Activated CD8-positive, alpha-beta memory T cell treated with anti-CD3 and anti-CD28 coated beads for 36 hours (primary cell): ENCODE measurements at regions not wholly inside any gene's neighbourhood (a gene's known extent, or its start where the extent isn't known, plus 50 kb on each side); places are given as distances from the start of the nearest gene placed in this dataset.

Experiments
- CTCF ChIA-PET: fragments of 350-600 bp; sonication (Branson Sonifier 250); formaldehyde crosslinking; loops from one replicate; lab custom pipeline; 2021; ENCODE audit warnings: antibody characterized with exemption; lab: Charles Lee
- POLR2A ChIA-PET: fragments of 350-600 bp; sonication (Branson Sonifier 250); formaldehyde crosslinking; loops from one replicate; lab custom pipeline; 2021; ENCODE audit warnings: antibody characterized with exemption; lab: Charles Lee

DNA sequence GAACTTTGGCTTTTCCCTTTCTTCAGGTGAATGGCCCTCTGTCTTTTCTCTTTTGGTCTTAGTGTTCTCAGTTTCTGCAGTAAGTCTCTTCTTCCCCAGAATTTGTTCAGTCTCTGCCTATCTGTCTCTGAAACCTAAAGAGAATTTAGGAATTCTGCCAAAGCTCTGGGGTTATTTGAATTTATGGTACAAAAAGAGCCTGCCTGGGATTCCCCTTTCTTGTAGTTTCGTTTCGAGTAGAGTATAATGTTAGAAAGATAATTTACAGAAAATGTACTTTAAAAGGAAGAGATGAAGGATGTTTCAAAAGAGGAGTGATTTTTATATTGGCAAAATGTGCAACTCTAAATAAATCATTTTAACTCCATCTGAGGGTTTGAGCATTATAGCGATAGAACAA, 247.4 kb upstream of the SATB1 start:
- CTCF ChIA-PET, result no interaction called here
- POLR2A ChIA-PET, result no interaction called here

DNA sequence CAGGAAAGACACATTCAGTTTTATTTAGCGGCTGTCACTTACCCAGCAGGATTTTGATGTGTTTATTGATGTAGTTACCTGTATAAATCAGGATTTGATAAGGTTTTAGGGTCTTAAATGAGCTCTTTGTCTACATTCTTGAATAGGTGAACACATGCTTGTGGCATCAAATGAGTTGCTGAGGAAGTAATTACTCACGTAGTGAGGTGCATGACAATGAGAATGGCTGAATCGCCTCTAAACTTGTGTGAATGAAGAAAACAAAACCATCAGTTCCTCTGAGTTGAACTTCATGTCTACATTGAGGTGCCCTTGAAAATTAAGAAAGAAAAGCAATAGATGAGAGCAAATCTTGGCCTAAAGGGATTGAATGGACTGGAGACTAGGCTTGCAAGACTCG, 245.6 kb upstream of the SATB1 start:
- POLR2A ChIA-PET, result no interaction called here

DNA sequence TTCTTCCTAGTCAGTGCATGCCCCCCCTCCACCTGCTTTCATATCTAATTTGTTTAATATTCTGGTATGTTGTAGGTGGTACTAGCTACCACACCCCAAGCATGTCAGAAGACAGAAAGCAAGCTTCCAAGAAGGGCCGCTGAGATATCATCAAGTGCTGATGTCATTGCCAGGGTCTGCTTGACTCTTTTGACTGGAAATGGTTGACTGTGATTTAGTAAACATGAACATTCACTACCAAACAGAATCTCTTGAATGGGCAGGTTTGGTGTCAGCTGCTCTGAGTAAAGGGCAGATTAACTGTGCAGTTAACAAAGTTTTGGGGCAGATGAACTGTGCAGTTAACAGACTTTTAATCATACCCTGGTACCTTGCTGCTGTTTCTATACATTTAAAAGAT, 244.2 kb upstream of the SATB1 start:
- POLR2A ChIA-PET, result interaction anchor here (0.8 to 0.9 kb wide), 2 partner anchors 10 to 24 kb away, joined by 3 read pairs; no protein-coding TSS in a partner anchor
- CTCF ChIA-PET, result interaction anchor here (1.0 to 1.3 kb wide), 3 partner anchors 12 to 1371 kb away, joined by 3 to 4 read pairs (median 3); partner anchors contain the start of gene KAT2B

More for the DNA sequence above, 245.6 kb upstream of the SATB1 start:
- CTCF ChIA-PET, result no interaction called here

DNA sequence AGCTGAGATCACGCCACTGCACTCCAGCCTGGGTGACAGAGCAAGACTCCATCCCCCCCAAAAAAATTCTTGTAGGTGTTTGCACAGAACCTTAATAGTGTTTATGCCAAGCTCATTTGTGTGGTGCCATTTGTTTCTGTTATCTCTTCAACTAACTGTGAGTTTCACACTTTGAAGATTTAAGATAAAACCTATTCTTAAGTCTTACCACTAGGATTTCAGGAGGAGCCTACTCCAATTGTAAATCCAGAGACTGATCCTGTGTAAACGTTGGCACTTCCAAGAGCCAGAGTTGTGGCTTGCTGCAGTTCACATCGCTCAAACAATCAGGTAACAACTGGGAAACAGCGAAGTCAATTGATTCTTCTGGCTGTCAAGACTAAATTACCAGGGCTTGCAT, 242.4 kb upstream of the SATB1 start:
- POLR2A ChIA-PET, result no interaction called here
- CTCF ChIA-PET, result no interaction called here

DNA sequence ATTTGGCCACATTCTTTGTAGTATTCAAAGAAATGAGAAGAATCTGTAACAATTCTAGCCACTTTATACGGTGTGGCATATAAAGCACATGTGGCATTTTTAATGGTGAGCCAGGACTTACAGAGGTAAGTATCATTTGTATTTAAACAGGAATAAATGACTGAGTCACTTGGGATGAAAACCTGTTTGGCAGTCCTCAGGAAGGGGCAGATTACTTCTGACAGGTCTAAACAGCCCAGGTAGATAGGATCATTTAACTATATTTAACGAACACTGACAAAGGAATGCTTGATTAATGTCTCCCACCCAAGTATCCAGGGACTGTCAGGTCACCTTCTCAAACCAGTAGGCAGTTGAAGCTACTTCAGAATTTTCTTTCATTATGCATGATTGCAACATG, 241.5 kb upstream of the SATB1 start:
- ChIA-PET CTCF (no interaction called here), POLR2A (no interaction called here)

DNA sequence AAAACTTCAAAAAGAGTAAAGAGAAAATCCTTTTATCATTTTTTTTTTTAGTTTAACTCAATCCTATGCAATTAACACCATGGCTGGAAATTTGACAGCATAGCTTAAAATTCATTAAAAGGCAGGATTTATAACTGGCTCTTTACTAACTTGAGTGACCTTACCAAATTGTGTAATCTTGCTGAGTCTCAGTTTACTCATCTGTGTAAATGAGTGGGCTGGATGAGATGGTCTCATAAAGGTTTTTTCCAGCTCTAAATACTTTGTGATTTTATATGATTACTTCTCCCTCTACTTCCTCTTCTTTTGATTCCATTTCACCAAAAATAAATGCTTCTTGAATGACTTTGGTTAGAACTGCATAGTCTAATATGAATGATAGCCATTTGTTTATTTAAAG, 234.9 kb upstream of the SATB1 start:
- ChIA-PET CTCF (no interaction called here), POLR2A (interaction anchor here (0.7 kb wide), 1 partner anchor 10 kb away, joined by 3 read pairs; no protein-coding TSS in a partner anchor)

DNA sequence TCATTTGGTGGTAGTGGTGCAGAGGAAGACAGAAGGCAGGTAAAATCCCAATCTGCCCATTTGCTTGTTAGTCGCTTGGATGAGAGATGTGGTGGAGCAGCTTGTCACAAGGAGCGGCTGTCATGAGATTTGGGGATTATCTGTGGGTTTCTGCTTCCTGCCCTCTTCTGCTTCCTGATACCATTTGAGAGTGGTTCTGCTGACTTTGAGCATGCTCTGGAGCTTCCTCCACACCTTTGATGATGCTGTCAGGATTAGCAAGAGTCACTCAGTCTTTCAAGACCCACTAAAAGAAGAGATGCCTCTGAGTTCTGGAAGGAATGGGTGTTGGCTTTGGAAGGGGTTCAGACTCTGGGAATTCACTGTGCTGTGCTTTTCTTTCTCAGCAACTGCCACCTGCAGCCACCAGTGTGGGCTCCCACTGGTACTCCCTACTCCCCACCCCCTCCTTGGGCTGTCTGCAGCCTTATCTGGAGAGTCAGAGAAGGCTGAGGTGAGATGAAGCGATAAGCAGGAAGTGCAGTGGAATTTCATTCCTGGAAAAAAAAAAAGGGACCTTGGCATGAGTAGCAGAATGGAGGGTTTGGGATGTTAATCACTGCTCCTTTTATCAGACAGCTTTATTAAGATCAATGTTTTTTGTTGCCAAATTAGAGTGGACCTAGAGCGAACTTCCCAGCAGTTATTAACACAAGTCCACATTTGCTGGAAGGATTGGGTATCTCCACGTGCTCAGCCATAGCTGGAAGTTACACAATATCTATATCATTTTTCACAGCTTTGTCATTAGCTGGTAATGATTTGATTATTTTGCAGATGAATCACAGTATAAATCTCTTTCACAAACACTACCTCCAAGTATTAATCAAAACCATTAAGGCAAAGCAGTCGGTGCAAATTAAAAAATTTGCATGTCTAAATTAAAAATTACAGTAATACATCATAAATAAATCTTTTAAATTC, 233.0 kb upstream of the SATB1 start:
- POLR2A ChIA-PET, result interaction anchor here (0.6 to 0.8 kb wide), 3 partner anchors 226 to 1747 kb away, joined by 3 to 6 read pairs (median 5); no protein-coding TSS in a partner anchor
- CTCF ChIA-PET, result interaction anchor here (1.3 kb wide), 1 partner anchor 11 kb away, joined by 3 read pairs; no protein-coding TSS in a partner anchor

DNA sequence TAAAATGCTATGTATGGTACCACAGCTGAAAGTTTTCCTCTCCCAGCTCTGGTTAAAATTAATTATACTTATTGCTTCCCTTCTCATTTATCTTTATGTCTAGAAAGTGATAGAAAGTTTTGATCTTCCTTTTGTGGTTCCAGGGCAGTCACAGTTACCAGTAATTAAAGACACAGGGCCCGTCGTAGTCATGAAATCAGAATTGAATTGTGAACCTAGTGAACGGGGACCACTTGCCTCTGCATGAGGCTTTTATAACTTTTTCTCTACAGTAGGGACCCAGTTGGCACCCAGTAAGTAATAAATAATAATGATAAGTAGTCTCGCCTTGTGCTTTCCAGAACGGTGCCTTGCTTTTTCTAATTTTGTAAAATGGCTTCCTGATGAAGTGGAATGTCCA, 231.7 kb upstream of the SATB1 start:
- ChIA-PET POLR2A (interaction anchor here (0.9 kb wide), 1 partner anchor 101 kb away, joined by 4 read pairs; no protein-coding TSS in a partner anchor), CTCF (no interaction called here)

DNA sequence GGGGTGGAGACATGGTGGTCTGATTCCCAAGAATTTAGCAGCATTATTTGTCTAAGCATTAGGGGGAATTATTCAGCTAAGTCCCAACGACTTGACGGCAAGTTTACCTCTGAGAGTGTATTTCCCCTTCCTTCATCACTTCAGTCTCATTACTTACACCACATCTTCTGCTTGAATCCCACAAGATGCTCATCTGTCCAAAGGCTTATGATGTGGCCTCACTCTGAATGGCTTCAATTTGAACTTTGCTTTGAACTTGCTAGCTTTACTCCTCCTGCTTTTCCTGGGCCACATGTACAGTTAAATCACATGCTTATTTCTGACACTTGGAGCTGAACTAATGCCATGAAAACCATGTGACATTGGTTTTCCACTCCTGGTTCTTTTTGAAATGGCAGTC, 231.3 kb upstream of the SATB1 start:
- ChIA-PET POLR2A (no interaction called here), CTCF (no interaction called here)

DNA sequence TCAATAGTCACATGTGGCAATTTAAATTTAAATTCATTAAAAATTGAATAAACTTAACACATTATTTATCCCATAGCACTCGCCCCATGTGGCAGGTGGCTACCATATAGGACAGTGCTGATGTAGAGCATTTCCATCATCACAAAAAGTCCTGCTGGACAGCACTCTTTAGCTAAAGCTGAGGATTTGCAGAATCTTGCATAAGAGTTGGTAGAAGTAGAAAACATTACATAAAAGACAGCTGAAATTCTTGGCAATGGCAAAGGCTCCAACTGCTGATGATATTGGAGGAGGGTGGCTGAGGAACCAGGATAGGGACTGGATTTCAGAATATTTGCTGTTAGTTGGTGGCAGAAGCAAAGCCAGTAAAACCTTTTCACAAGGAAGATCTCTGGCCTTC, 230.7 kb upstream of the SATB1 start:
- ChIA-PET CTCF (no interaction called here), POLR2A (no interaction called here)

DNA sequence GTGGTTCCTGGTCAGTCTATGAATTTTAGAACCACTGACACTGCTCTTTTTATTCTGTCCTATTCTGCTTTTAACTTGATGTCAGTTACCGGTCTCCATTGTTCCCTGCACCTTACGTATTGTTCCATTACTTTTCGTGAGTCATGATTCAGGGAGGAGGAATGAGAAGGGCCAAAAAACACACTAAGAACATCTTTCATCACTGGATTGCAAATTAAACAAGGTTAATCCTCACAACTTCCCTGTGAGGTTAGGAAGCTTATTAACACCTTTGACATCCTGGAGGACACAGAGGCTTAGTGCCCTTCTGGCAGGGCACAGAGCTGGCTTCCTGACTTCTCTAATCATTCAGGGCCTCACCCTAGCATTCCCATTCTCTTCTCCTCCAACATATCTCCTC, 227.6 kb upstream of the SATB1 start:
- ChIA-PET CTCF (interaction anchor here (1.0 kb wide), 1 partner anchor 77 kb away, joined by 3 read pairs; no protein-coding TSS in a partner anchor), POLR2A (no interaction called here)

DNA sequence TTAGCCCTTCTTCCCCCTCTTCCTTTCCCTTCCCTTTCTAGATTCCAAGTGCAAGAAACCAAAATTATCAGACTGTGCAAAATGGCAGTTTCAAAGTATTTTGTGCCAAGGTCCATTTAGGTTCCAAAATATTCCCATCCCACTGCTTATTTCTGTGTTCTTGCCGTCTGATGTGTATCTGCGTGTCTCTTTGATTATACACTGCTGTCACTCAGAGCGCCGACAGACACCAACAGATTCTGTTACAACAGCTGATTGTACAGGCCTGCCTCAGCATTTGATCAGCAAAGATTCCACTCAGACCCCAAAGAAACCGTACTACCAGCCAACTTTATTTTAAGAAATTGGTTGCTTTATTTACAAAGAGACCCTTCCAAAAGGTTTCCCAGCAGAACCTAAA, 225.6 kb upstream of the SATB1 start:
- ChIA-PET CTCF (no interaction called here), POLR2A (interaction anchor here (1.9 to 2.0 kb wide), 2 partner anchors 91 to 206 kb away, joined by 6 to 8 read pairs; no protein-coding TSS in a partner anchor)

DNA sequence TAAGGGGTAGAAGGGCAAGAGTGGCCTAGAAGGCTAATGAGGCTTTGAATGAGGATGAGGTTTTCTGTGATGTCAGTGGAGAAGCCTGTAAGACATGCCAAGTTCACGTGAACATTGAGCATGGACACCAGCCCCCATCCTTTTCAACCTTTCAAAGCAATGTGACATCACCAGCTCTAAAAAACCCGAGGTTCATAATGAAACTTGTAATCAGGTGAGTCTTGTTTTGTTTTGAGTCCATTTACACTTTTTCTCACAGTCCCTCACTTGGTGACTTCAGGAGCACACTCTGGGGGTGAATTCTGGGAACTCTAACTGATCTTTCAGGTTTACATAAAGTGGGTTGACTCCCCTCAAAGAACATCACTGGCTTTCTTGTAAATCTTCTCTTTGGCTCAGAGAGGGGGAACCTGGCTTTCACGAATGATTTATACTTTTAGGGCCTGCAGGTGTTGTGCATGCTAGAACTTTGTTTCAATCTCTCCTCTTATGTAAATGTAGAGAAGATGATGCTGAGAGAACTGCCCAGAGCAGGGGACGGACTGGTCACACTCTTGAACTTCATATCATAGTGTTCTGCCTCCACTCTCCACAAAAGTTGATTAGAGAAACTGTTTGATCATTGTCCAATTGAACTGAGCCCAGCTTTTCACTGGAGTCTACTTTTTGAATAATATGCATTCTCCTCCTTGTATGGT, 224.7 kb upstream of the SATB1 start:
- CTCF ChIA-PET, result interaction anchor here (0.9 kb wide), 1 partner anchor 90 kb away, joined by 3 read pairs; no protein-coding TSS in a partner anchor
- POLR2A ChIA-PET, result interaction anchor here (0.6 to 2.0 kb wide), 4 partner anchors 91 to 205 kb away, joined by 3 to 8 read pairs (median 5); no protein-coding TSS in a partner anchor

DNA sequence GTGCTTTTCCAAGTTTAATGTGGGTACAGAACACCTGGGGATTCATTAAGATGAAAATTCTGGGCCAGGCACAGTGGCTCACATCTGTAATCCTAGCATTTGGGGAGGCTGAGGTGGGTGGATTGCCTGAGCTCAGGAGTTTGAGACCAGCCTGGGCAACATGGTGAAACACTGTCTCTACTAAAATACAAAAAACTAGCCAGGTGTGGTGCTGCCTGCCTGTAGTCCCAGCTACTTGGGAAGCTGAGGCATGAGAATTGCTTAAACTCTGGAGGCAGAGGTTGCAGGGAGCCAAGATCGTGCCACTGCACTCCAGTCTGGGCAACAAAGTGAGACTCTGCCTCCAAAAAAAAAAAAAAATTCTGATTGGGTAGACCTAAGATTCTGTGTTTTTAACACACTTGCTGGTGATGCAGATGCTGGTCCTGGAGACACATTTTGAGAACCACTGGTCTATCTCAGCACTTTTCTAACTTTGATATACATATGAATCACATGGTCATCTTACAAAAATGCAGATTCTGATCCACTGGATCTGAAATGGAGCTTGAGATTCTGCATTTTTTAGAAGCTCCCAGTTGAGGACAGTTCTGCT, 223.8 kb upstream of the SATB1 start:
- ChIA-PET CTCF (interaction anchor here (0.9 kb wide), 1 partner anchor 30 kb away, joined by 3 read pairs; no protein-coding TSS in a partner anchor), POLR2A (interaction anchor here (0.7 to 2.0 kb wide), 5 partner anchors 74 to 204 kb away, joined by 3 to 8 read pairs (median 3); no protein-coding TSS in a partner anchor)

DNA sequence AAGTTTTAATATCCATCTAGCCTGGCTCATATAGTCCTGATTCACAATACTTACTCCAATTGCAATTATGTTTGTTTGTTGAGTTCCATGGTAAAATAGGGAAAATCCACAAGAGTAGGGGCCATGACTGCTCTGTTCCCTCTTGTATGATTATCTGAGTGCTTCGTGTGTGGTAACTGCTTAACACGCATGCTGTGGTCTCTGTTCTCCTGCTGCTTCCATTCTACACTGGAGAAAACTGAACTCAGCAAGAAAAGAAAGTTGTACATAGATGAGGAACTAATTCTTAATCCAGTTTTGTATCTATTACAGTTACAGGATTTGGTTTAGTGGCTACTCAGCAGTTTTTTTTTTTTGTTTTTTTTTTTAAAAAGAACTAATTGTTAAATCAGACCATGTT, 223.0 kb upstream of the SATB1 start:
- POLR2A ChIA-PET, result interaction anchor here (0.6 kb wide), 1 partner anchor 88 kb away, joined by 3 read pairs; no protein-coding TSS in a partner anchor
- CTCF ChIA-PET, result no interaction called here

DNA sequence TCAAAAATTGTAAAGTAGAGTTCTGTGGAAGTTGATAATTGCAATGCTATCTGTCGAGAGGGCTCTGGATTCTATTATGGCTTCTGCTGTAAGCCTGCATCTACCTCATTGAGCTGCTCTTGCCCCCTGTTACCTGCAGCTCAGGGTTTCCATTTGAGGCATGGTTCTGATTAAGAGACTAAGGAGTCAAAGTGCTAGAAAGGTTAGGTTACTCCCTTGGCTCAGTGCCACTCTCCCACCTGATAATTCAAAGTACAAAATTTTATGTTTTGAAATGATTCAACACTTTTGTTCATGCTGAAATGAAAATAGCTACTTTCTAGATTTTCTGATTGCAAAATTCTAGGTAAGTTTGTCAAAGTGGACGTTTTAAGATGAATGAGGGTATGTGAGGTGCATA, 220.5 kb upstream of the SATB1 start:
- POLR2A ChIA-PET, result interaction anchor here (0.6 to 1.7 kb wide), 6 partner anchors 24 to 220 kb away, joined by 3 to 7 read pairs (median 4); no protein-coding TSS in a partner anchor

DNA sequence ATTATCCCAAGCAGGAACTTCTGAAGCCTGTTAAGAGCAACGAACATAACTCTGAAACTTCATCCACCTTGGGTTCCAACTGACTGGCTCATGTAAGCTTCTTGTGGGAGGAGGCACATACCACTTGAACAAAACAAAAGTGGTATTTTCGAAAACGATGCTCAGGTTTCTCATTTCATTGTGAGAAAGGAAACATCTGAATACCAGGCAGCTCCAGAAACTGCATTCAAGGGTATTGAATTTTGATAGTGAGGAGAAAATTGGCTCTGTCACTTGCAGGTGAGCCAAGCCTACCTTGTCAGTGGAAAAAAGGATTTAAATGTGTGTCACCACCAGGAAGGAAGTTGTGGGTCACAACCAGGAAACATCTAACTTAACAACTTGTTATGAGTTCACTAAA, 218.1 kb upstream of the SATB1 start:
- ChIA-PET CTCF (interaction anchor here (1.0 kb wide), 1 partner anchor 85 kb away, joined by 3 read pairs; no protein-coding TSS in a partner anchor), POLR2A (no interaction called here)

More for the DNA sequence above, 220.5 kb upstream of the SATB1 start:
- CTCF ChIA-PET, result interaction anchor here (1.2 to 2.1 kb wide), 3 partner anchors 28 to 90 kb away, joined by 4 to 9 read pairs (median 4); no protein-coding TSS in a partner anchor

DNA sequence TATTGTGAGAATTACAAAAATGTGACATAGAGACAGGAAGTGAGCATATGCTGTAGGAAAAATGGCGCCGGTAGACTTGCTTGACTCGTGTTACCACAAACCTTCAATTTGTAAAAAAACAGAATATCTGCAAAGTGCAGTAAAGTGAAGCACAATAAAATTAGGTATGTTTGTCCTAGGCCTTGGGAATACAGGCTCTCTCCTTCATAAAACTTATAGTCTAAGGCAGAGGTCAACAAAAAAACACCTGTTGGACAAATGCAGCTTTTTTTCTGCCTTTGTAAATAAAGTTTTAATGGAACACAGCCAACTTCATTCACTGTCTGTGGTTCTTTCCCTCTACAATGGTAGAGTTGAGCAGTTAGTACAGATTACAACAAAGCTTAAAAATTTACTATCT, 216.8 kb upstream of the SATB1 start:
- ChIA-PET POLR2A (no interaction called here), CTCF (interaction anchor here (1.5 kb wide), 1 partner anchor 83 kb away, joined by 5 read pairs; no protein-coding TSS in a partner anchor)

DNA sequence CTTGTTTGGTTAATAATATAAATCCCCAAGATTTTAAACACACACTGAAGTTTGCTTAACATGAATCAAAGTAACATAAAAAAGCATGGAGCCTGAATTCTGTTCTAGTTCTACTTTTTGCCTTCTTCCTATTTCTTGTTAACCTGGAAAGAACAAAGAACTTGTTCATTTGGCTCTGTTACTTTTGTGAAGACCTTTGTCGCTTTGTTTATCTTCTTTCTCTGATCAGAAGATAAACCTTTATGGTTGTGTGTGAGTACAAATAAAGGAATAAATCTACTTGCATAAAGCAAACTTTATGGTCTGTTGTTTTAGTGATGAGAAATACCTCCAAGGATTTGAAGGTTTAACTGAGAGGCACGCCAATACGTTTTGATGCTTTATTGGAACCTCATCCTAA, 210.1 kb upstream of the SATB1 start:
- ChIA-PET CTCF (no interaction called here), POLR2A (no interaction called here)
